Esophagus squamous epithelium (tissue), 5 donors: ENCODE measurements at regions not wholly inside any gene's neighbourhood (a gene's known extent, or its start where the extent isn't known, plus 50 kb on each side); places are given as distances from the start of the nearest gene placed in this dataset.
A peak's percentile ranks its signal among the peaks of the same experiment; 100 is the strongest.

Source experiments
- DNase-seq: peaks from one replicate; lab custom pipeline; 2025; lab: John Stamatoyannopoulos, UW
- H3K27ac ChIP-seq, 4 donors: fragments of 200-600 bp; sonication (generic); one replicate each; pipeline ENCODE4 v1.5.1; 2016 to 2019; ENCODE audit warnings: mild to moderate bottlenecking in 1 of 4
- H3K27me3 ChIP-seq, 4 donors: fragments of 200-600 bp; sonication (generic); 1 replicate in 3 of 4; 2 replicates in 1 of 4; pipeline versions ENCODE4 v1.5.1 to v1.6.0; 2017 to 2021; ENCODE audit warnings: antibody characterized with exemption in 1 of 4
- H3K36me3 ChIP-seq, 3 donors: fragments of 200-600 bp; sonication (generic); one replicate each; pipeline ENCODE4 v1.5.1; 2016 to 2019
- H3K4me1 ChIP-seq, 3 donors: fragments of 200-600 bp; sonication (generic); one replicate each; pipeline ENCODE4 v1.5.1; 2017 to 2019
- H3K4me3 ChIP-seq, 4 donors: fragments of 200-600 bp; sonication (generic); 1 replicate in 3 of 4; 2 replicates in 1 of 4; pipeline ENCODE4 v1.5.1; 2016 to 2019; ENCODE audit warnings: mild to moderate bottlenecking in 2 of 4, moderate library complexity in 1 of 4
- H3K9me3 ChIP-seq, 3 donors: fragments of 200-600 bp; sonication (generic); one replicate each; pipeline ENCODE4 v1.5.1; 2016 to 2019
- CTCF ChIP-seq, 6 experiments: fragments of 450-650 bp in 4 of 6; fragments of 200-600 bp in 2 of 6; sonication (generic) in 2 of 6; IDR thresholded peaks; one replicate each; pipeline ENCODE4 v1.5.1; 2016 to 2019; ENCODE audit warnings: antibody characterized with exemption in 6 of 6, mild to moderate bottlenecking in 4 of 6, moderate library complexity in 4 of 6
- POLR2A ChIP-seq, 4 donors: fragments of 450-650 bp; IDR thresholded peaks; one replicate each; pipeline ENCODE4 v1.6.1; 2017; ENCODE audit warnings: antibody characterized with exemption in 4 of 4, mild to moderate bottlenecking in 4 of 4, moderate library complexity in 3 of 4
- WGBS, 2 donors: methylation state at CpG; one replicate each; pipeline ENCODE4 v1.1.5; 2018; 5-methylcytosine and 5-hydroxymethylcytosine counted together
- intact Hi-C: fragments of 100-400 bp; cut with DNase I; formaldehyde crosslinking; loops from one replicate; pipeline ENCODE4 v1.15.0; 2022
- donor health status: DM: yes; HTN: yes; CAD: no.

GRCh38 chr16:72380283-72380682, 208.3 kb upstream of the PMFBP1 start:
- 56 to 75% methylated on average over 1 of the region's 1 CpG for WGBS, 2 donors
- no peaks in the 10 kb centered on the region for H3K36me3 ChIP-seq

GRCh38 chr16:72373201-72373600, 201.2 kb upstream of the PMFBP1 start:
- 95% methylated on average over 2 of the region's 2 CpGs for WGBS, 2 donors
- TF ChIP-seq POLR2A (IDR thresholded peaks at IDR 0.05) (no peak), CTCF (IDR thresholded peaks at IDR 0.05) (no peak)
- H3K27me3 ChIP-seq: no peaks in the 10 kb centered on the region
- no peak overlapping the region for H3K4me3 ChIP-seq
- H3K36me3 ChIP-seq: no peaks in the 10 kb centered on the region
- H3K4me1 ChIP-seq: no peaks in the 10 kb centered on the region
- DNase-seq: no peak
- no peaks in the 10 kb centered on the region for H3K9me3 ChIP-seq
- H3K27ac ChIP-seq: no peak overlapping the region
- intact Hi-C loops: no loop called here

More at GRCh38 chr16:72380283-72380682, 208.3 kb upstream of the PMFBP1 start:
- intact Hi-C loops: no loop called here
- Histone ChIP-seq H3K4me3 (no peak overlapping the region), H3K4me1 (no peaks in the 10 kb centered on the region), H3K27me3 (no peaks in the 10 kb centered on the region), H3K9me3 (no peaks in the 10 kb centered on the region), H3K27ac (no peak overlapping the region)
- DNase-seq: no peak
- TF ChIP-seq POLR2A (IDR thresholded peaks at IDR 0.05) (no peak), CTCF (IDR thresholded peaks at IDR 0.05) (no peak)

- 70% methylated on average over 14 to 15 of the region's 15 CpGs for WGBS, 2 donors
- intact Hi-C loops: no loop called here
Measured at GRCh38 chr16:72372087-72373045, 200.4 kb upstream of the PMFBP1 start.

GRCh38 chr16:72371307-72372086, 199.5 kb upstream of the PMFBP1 start:
- DNase-seq: no peak
- intact Hi-C loops: no loop called here
- Histone ChIP-seq H3K4me1 (no peaks in the 10 kb centered on the region), H3K9me3 (peaks cover 0 to 5% (median 0%) of the 10 kb centered on the region in 3 donors), H3K36me3 (no peaks in the 10 kb centered on the region), H3K27ac (peak overlapping the region in 1 of 4 donors; percentile 23), H3K4me3 (no peak overlapping the region), H3K27me3 (no peaks in the 10 kb centered on the region)
- 48 to 58% methylated on average over 10 of the region's 10 CpGs for WGBS, 2 donors
- no peak for TF ChIP-seq POLR2A (IDR thresholded peaks at IDR 0.05)

More at GRCh38 chr16:72372087-72373045, 200.4 kb upstream of the PMFBP1 start:
- no peak overlapping the region for H3K4me3 ChIP-seq
- TF ChIP-seq CTCF (IDR thresholded peaks at IDR 0.05) (no peak), POLR2A (IDR thresholded peaks at IDR 0.05) (no peak)
- no peak for DNase-seq
- no peaks in the 10 kb centered on the region for H3K36me3 ChIP-seq
- H3K4me1 ChIP-seq: no peaks in the 10 kb centered on the region
- no peaks in the 10 kb centered on the region for H3K27me3 ChIP-seq
- peaks cover 0 to under 1% (median 0%) of the 10 kb centered on the region in 3 donors for H3K9me3 ChIP-seq
- no peak overlapping the region for H3K27ac ChIP-seq

- no peak for TF ChIP-seq POLR2A (IDR thresholded peaks at IDR 0.05)
- Histone ChIP-seq H3K4me1 (no peaks in the 10 kb centered on the region), H3K9me3 (peaks cover 0 to 5% (median 0%) of the 10 kb centered on the region in 3 donors), H3K36me3 (no peaks in the 10 kb centered on the region), H3K27ac (no peak overlapping the region), H3K27me3 (no peaks in the 10 kb centered on the region), H3K4me3 (no peak overlapping the region)
- no peak for DNase-seq
- intact Hi-C loops: no loop called here
- WGBS, 2 donors: 67 to 92% methylated on average over 1 of the region's 1 CpG
Measured at GRCh38 chr16:72369274-72369673, 197.3 kb upstream of the PMFBP1 start.
